ENCODE measurements at regions not wholly inside any gene's neighbourhood (a gene's known extent, or its start where the extent isn't known, plus 50 kb on each side); places are given as distances from the start of the nearest gene placed in this dataset.

- TF ChIP-seq TEAD4 (IDR thresholded peaks at IDR 0.05; ENCODE audit: low read depth, low read length) (no peak), CTCF (IDR thresholded peaks at IDR 0.05; ENCODE audit: control extremely low read depth in 1 of 3, insufficient read depth in 1 of 3, low read depth in 1 of 3, low read length in 3 of 3) (no peak), SIRT6 (IDR thresholded peaks at IDR 0.05; ENCODE audit: low read length) (no peak)
Observed at GRCh38 chr2:195160963-195161362, 496.1 kb upstream of the SLC39A10 start (continued).
